Islet of Langerhans (tissue), 1 donor: ENCODE measurements at regions not wholly inside any gene's neighbourhood (a gene's known extent, or its start where the extent isn't known, plus 50 kb on each side); places are given as distances from the start of the nearest gene placed in this dataset.
"Not testable (repeated sequence)": the region's sequence is repeated elsewhere in the genome, so short reads cannot be mapped to it uniquely, and the experiment has no call there.

ENCODE experiments used
- FAIRE-seq: peaks from one replicate; lab custom pipeline; 2011; peaks lifted over from hg19 to GRCh38; lab: Jason Lieb, UNC

- no peak for FAIRE-seq
These were observed 268.3 kb upstream of the MGAT5 start for GRCh38 chr2:133985563-133985962.

- FAIRE-seq, result no peak
These were observed 267.6 kb upstream of the MGAT5 start for GRCh38 chr2:133986081-133986837.

DNA sequence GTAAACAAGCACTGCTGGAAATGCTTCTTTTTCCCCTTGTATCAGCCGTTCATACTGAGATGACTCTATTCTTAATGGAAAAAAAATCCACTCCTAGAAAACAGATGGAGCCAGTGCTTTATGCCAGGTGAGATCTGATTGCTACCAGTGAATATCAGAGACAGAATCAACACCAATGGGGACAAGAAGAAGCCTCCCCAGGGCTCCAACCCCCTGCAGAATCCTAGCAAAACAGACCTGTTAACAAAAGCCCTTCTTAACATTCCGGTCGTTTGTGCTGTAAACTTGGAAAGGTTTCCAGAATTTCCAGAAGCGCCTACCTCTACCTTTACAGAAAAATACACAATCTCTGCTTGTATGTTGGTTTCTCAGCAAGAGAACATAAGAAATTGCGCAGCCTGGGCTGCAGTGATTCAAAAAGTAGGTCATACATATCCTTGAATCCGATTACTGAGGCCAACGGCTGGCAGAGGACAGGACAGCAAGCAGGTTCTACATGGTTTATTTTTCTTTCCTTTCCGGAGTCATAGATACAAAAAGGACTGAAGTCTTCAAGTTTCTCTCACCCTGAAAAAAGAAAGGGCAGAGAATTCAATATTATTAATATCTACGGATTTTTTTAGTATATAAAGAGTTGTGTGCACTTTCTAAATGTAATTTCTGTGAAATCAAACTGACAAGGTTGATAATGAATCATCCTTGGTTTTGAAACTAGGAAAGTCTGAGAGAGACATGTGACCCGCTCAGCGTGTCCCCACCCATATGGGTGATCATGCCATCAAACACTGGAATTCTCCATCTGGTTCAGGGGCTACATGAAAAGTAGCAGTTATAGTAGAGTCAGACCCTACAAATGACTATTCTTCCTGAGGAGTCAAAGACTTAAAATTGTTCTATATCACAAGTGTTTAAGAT lies 266.7 kb upstream of the MGAT5 start:
- no peak for FAIRE-seq

DNA sequence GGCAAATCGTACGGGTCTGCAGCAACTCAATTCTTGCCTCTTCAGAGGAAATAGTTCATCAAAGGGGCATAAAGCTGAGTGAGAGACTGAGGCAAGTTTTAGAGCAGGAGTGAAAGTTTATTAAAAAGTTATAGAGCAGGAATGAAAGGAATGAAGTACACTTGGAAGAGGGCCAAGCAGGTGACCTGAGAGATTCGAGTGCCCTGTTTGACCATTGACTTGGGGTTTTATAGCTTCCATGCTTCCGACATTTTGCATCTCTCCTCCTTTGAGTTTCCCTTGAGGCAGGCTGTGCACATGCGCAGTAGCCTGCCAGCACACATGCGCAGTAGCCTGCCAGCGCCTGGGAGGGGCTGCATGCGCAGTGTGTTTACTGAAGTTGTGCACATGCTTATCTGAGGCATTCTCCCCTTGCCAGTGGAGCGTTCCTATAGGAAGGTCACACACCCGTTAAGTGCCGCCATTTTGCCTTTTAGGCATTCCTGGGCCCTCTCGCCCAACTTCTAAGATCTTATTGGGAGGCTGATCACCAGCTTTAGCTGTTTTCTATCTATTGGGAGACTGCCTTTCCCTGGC lies 265.5 kb upstream of the MGAT5 start:
- FAIRE-seq, result no peak

- no peak for FAIRE-seq
These were observed 262.2 kb upstream of the MGAT5 start for GRCh38 chr2:133991606-133992168.

- FAIRE-seq, result no peak
These were observed 261.4 kb upstream of the MGAT5 start for GRCh38 chr2:133992454-133992853.

DNA sequence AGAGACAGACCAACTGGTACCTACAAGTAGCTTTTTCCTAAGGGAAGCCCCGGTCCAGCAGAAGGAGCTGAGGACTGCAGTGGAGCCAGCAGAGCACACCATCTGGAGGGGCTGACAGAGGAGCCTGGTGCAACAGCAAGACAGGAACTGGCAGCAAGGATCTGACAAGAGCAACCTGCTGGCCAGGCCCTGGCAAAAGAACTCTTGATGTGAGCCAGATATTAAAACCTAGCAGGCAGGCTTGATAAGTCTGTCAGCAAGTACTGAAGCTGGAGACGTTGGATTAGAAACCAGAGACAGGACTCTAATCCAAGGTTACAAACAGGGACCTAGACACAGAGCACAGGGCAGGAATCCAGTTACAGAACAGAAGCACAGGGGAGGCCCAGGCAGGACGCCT lies 260.7 kb upstream of the MGAT5 start:
- no peak for FAIRE-seq

DNA sequence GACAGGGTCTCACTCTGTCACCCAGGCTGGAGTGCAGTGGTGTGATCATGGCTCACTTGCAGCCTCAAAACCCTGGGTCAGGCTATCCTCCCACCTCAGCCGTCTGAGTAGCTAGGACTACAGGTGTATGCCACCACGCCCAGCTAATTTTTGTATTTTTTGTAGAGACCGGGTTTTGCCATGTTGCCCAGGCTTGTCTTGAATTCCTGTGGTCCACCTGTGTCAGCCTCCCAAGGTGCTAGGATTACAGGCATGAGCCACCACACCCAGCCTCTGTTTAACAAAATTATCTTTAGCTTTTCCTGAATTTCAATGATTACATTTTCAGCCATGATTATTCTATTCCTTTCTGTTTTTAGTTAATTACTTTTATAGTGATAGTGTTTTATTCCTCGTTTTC lies 255.1 kb upstream of the MGAT5 start:
- FAIRE-seq, result not testable (repeated sequence)

GRCh38 chr2:134002391-134002790 lies 251.5 kb upstream of the MGAT5 start:
- no peak for FAIRE-seq

DNA sequence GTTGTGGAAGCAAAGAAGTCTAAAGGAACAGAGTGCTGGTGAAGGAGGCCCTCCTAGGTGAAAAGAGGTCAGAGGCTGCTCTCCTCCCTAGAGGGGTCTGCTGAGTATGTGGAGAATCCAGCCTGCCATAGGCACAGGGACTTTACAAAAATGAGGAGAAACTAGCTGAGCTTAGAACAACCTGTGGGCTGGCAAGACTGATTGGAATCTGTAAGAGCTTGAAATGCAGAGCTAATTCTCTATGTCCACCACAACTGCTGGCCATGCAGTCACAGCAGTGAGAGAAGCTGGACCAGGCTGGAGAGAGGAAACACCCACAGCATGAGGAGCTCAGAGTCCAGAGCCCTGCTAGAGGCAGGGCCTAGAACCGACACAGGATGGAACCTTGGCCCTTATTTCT lies 251.0 kb upstream of the MGAT5 start:
- no peak for FAIRE-seq

GRCh38 chr2:134004467-134004866 lies 249.4 kb upstream of the MGAT5 start:
- no peak for FAIRE-seq

DNA sequence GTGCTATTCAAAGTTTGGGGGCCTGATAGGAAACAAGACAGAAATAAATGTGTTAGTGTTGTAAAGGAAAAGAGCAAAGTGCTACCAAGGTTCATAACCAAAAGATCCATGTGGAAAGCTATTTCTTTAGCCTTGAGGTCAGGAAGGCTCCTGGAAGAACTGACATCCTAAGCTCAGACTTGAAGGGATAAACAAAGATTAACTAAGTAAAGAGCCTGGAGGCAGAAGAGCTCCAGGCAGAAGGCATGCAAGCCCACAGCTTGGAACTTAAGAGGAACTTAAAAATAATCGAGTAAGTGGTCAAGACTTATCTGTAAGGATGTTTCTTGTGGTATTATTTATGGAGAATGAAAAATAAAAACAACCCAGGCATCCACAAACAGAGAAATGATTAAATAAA lies 245.0 kb upstream of the MGAT5 start:
- FAIRE-seq, result no peak

GRCh38 chr2:134009440-134009839 lies 244.4 kb upstream of the MGAT5 start:
- no peak for FAIRE-seq

- not testable (repeated sequence) for FAIRE-seq
These were observed 244.0 kb upstream of the MGAT5 start for GRCh38 chr2:134009906-134010305.

DNA sequence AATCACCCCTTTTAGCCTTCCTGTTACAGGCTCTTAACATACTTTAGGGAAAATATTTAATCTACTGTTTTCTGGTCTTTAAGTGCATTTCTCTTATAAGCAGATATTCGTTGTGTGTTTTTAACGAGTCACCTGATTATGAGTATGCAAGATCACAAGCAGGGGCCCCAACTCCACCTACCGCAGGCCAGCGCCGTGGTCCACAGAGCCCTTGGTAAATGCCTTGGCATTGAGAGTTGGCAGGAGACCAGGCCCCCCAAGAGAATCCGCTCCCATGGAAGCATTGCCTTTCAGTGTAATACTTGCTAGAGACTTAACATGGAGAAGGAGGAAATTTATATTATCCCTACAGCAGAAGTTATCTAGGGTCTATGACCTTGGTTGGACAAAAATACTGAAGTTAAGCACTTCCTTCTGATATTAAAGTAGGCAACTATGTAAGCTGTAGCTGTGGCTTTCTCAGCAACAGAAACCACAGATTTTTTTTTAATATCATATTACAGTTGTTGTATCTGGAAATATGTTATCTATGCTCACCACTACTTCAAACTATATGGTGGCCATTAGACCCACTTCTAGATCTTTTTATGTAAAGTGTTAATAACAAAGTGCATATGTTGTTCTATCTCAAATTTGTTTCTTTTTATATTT lies 241.8 kb upstream of the MGAT5 start:
- no peak for FAIRE-seq

GRCh38 chr2:134014196-134014960 lies 239.5 kb upstream of the MGAT5 start:
- no peak for FAIRE-seq

- no peak for FAIRE-seq
These were observed 234.0 kb upstream of the MGAT5 start for GRCh38 chr2:134019871-134020270.

GRCh38 chr2:134020608-134021007 lies 233.3 kb upstream of the MGAT5 start:
- no peak for FAIRE-seq

DNA sequence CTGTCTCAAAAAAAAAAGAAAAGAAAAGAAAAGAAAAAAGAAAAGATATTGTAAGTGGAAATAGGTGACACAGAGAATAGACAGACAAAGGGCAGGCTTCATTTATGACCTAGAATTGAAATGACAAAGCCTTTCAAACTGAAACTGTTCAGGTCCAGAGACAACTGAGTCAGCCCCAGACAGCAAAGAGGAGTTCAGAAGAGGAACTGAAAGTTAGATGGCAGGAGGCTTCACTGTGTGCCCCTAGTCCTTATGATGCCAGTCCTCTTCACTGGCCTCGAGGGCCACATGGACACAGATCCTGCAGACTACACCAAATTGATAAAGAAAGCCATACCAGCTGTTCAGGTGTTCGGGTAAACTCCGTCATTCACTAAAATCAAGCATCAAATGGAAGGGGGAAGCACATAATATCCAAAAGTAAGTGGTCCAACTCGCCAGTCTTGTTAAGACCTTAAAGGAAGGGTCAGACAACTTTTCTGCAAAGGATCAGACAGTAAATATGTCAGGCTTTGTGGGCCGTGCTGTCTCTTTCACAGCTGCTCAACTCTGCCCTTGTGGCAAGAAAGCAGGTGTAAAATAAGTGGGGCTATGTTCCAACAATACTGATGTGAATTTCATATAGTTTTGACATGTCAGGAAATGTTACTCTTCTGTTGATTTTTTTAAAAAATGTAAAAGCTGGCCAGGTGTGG lies 231.9 kb upstream of the MGAT5 start:
- FAIRE-seq, result no peak

- FAIRE-seq, result no peak
These were observed 230.0 kb upstream of the MGAT5 start for GRCh38 chr2:134023854-134024253.

- FAIRE-seq, result no peak
These were observed 225.9 kb upstream of the MGAT5 start for GRCh38 chr2:134027980-134028379.
